Fibroblast of lung (primary cell): ENCODE measurements at regions not wholly inside any gene's neighbourhood (a gene's known extent, or its start where the extent isn't known, plus 50 kb on each side); places are given as distances from the start of the nearest gene placed in this dataset.

ENCODE experiments used
- DNase-seq, 2 donors: peaks; one replicate each; pipeline versions ENCODE4 v3.0.0 to v3.0.0-alpha.2; 2010; ENCODE audit warnings: low read depth in 2 of 2
- H2AFZ ChIP-seq: 2 replicates; pipeline ENCODE4 v1.5.1; 2012; ENCODE audit warnings: low read length, control low read depth, inconsistent platforms
- H3K27ac ChIP-seq: 2 replicates; pipeline ENCODE4 v1.5.1; 2011; ENCODE audit warnings: low read length, control low read depth; ENCODE audit not compliant: insufficient read depth
- H3K27me3 ChIP-seq: 2 replicates; pipeline ENCODE4 v1.5.1; 2011; ENCODE audit warnings: mild to moderate bottlenecking, low read length; ENCODE audit not compliant: control insufficient read depth, insufficient read depth
- H3K36me3 ChIP-seq: 2 replicates; pipeline ENCODE4 v1.5.1; 2011; ENCODE audit warnings: low read length; ENCODE audit not compliant: control insufficient read depth, insufficient read depth
- H3K4me1 ChIP-seq: 2 replicates; pipeline ENCODE4 v1.5.1; 2011; ENCODE audit warnings: low read length; ENCODE audit not compliant: control insufficient read depth, insufficient read depth; ENCODE audit errors: extremely low read depth
- H3K4me2 ChIP-seq: 2 replicates; pipeline ENCODE4 v1.5.1; 2011; ENCODE audit warnings: low read length, control low read depth; ENCODE audit not compliant: insufficient read depth; ENCODE audit errors: extremely low read depth
- H3K4me3 ChIP-seq, 4 experiments: fragments of 200-600 bp in 1 of 4; sonication (generic) in 1 of 4; replicated peaks in 1 of 4; 2 replicates each; pipeline ENCODE4 v1.5.1; 2011 to 2016; ENCODE audit warnings: low read length in 4 of 4, low read depth in 3 of 4, mild to moderate bottlenecking in 3 of 4, control low read depth in 2 of 4, inconsistent platforms in 1 of 4, mixed read lengths in 1 of 4; ENCODE audit not compliant: insufficient read depth in 1 of 4; ENCODE audit errors: control extremely low read depth in 1 of 4
- H3K79me2 ChIP-seq: 2 replicates; pipeline ENCODE4 v1.5.1; 2012; ENCODE audit warnings: mild to moderate bottlenecking, low read length, inconsistent platforms; ENCODE audit not compliant: control insufficient read depth, insufficient read depth
- H3K9ac ChIP-seq: 2 replicates; pipeline ENCODE4 v1.5.1; 2011; ENCODE audit warnings: mild to moderate bottlenecking, low read length, control low read depth; ENCODE audit not compliant: insufficient read depth
- H3K9me3 ChIP-seq: 2 replicates; pipeline ENCODE4 v1.5.1; 2012; ENCODE audit warnings: low read depth, low read length; ENCODE audit not compliant: control insufficient read depth, insufficient read depth
- H4K20me1 ChIP-seq: 2 replicates; pipeline ENCODE4 v1.5.1; 2011; ENCODE audit warnings: low read length; ENCODE audit not compliant: control insufficient read depth, insufficient read depth; ENCODE audit errors: extremely low read depth
- EZH2 ChIP-seq: IDR thresholded peaks from 2 replicates; pipeline ENCODE4 v1.5.1; 2012; ENCODE audit warnings: low read length, control low read depth, mild to moderate bottlenecking; ENCODE audit errors: missing control alignments
- TF ChIP-seq, protein P1 (sequence below), 2 donors: IDR thresholded peaks in 1 of 2; conservative IDR thresholded peaks in 1 of 2; 1 replicate in 1 of 2; 2 replicates in 1 of 2; pipeline ENCODE4 v1.5.1; 2011 to 2012; ENCODE audit warnings: low read length in 2 of 2, control low read depth in 1 of 2, inconsistent platforms in 1 of 2, low read depth in 1 of 2, mild to moderate bottlenecking in 1 of 2

DNA sequence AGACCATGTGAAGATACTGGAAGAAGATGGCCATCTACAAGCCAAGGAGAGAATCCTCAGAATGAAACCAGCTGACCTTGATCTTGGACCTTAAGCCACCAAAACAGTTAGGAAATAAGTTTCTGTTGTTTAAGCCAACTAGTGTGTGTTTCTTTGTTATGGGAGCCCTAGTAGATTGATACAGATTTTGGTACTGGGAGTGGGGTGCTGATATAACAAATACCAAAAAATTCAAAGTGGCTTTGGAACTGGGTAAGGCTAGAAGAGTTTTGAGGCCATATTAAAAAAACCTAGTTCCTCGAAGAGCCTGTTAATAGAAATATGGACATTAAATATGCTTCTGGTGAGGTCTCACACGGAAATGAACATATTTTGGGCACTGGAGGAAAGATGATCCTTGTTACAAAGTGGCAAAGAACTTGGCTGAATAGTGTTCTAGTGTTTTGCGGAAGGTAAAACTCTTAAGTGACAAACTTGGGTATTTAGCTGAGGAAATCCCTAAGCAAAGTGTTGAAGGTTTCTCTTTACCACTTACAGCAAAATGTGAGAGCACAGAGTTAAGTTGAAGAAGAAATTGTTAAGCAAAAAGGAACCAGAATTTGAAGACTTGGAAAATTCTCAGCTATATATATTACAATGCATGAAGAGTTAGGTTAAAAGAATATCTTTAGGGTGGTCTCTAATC, 55.1 kb upstream of the CD83 start:
- TF ChIP-seq EZH2: no peak
- TF ChIP-seq, protein P1, sequence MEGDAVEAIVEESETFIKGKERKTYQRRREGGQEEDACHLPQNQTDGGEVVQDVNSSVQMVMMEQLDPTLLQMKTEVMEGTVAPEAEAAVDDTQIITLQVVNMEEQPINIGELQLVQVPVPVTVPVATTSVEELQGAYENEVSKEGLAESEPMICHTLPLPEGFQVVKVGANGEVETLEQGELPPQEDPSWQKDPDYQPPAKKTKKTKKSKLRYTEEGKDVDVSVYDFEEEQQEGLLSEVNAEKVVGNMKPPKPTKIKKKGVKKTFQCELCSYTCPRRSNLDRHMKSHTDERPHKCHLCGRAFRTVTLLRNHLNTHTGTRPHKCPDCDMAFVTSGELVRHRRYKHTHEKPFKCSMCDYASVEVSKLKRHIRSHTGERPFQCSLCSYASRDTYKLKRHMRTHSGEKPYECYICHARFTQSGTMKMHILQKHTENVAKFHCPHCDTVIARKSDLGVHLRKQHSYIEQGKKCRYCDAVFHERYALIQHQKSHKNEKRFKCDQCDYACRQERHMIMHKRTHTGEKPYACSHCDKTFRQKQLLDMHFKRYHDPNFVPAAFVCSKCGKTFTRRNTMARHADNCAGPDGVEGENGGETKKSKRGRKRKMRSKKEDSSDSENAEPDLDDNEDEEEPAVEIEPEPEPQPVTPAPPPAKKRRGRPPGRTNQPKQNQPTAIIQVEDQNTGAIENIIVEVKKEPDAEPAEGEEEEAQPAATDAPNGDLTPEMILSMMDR (conservative IDR thresholded peaks at IDR 0.05 in 1 of 2, IDR thresholded peaks at IDR 0.05 in 1 of 2; ENCODE audit: low read depth in 1 of 2, low read length in 2 of 2): no peak
- H3K9me3 ChIP-seq: no peaks in the 10 kb centered on the region
- no peak overlapping the region for H3K4me3 ChIP-seq
- DNase-seq: no peak
- H3K36me3 ChIP-seq: no peaks in the 10 kb centered on the region
- no peaks in the 10 kb centered on the region for H3K27me3 ChIP-seq
- H4K20me1 ChIP-seq: no peaks in the 10 kb centered on the region
- H2AFZ ChIP-seq: no peak overlapping the region
- H3K4me1 ChIP-seq: no peaks in the 10 kb centered on the region
- H3K79me2 ChIP-seq: no peaks in the 10 kb centered on the region
- no peak overlapping the region for H3K27ac ChIP-seq
- no peak overlapping the region for H3K9ac ChIP-seq
- H3K4me2 ChIP-seq: no peak overlapping the region

DNA sequence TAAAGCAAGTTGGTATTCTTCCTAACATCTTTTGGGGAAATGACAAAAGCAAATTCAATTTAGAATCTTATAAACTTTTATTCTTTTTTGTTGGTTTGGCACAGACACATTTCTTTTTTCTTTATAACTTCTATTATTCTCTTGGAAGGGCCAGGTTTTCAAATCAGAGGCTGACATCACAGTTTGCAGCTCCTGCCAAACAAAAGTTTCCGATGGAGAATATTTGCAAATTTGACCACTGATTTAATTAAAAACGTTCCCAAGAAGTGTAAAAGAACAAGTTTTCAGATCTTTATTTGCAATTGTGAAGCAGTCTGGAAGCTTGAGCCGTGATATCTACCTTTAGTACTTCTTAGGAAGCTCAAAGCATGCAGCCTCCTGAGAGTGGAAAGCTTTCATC, 53.8 kb upstream of the CD83 start:
- no peaks in the 10 kb centered on the region for H3K9me3 ChIP-seq
- no peak overlapping the region for H3K9ac ChIP-seq
- H3K79me2 ChIP-seq: no peaks in the 10 kb centered on the region
- DNase-seq: no peak
- H3K4me1 ChIP-seq: no peaks in the 10 kb centered on the region
- no peaks in the 10 kb centered on the region for H4K20me1 ChIP-seq
- no peak overlapping the region for H3K4me3 ChIP-seq
- no peak overlapping the region for H2AFZ ChIP-seq
- TF ChIP-seq EZH2: no peak
- TF ChIP-seq, protein P1 (conservative IDR thresholded peaks at IDR 0.05 in 1 of 2, IDR thresholded peaks at IDR 0.05 in 1 of 2; ENCODE audit: low read depth in 1 of 2, low read length in 2 of 2): no peak
- H3K36me3 ChIP-seq: no peaks in the 10 kb centered on the region
- no peaks in the 10 kb centered on the region for H3K27me3 ChIP-seq
- H3K4me2 ChIP-seq: no peak overlapping the region
- H3K27ac ChIP-seq: no peak overlapping the region

DNA sequence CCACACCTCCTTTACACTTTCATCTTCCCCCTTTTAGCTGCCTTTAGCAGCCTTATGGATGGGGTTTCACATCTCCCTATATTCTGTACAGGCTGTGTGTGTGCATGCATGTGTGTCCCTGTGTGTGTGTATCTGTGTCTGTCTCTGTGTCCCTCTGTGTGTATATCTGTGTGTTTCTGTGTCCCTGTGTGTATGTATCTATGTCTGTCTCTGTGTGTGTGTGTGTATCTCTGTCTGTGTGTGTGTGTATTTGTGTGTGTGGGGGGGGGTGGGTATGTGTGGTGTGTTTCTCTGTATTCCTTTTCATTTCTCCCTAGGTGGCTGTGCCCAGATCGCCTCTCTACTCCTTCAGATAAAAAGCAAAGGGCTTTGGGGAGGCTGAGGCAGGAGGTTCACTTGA, 52.2 kb upstream of the CD83 start:
- no peak overlapping the region for H3K4me2 ChIP-seq
- H4K20me1 ChIP-seq: no peaks in the 10 kb centered on the region
- no peaks in the 10 kb centered on the region for H3K4me1 ChIP-seq
- no peaks in the 10 kb centered on the region for H3K9me3 ChIP-seq
- no peaks in the 10 kb centered on the region for H3K36me3 ChIP-seq
- H3K27ac ChIP-seq: no peak overlapping the region
- H3K9ac ChIP-seq: no peak overlapping the region
- H3K4me3 ChIP-seq: no peak overlapping the region
- no peak for TF ChIP-seq EZH2
- TF ChIP-seq, protein P1 (conservative IDR thresholded peaks at IDR 0.05 in 1 of 2, IDR thresholded peaks at IDR 0.05 in 1 of 2; ENCODE audit: low read depth in 1 of 2, low read length in 2 of 2): no peak
- DNase-seq: no peak
- H3K27me3 ChIP-seq: no peaks in the 10 kb centered on the region
- no peaks in the 10 kb centered on the region for H3K79me2 ChIP-seq
- H2AFZ ChIP-seq: no peak overlapping the region
